IMR-90 (cell line): ENCODE measurements at regions not wholly inside any gene's neighbourhood (a gene's known extent, or its start where the extent isn't known, plus 50 kb on each side); places are given as distances from the start of the nearest gene placed in this dataset.

Experiments used
- ATAC-seq: fragments of 200-7000 bp; cut with Tn5 transposase; 2 replicates; pipeline ENCODE4 v1.9.1; 2020; ENCODE audit warnings: low read depth, mild to moderate bottlenecking, moderate library complexity
- BruUV-seq: library from RNA; stranded (reverse); fragments of 400-500 nt; replicated peaks from 2 replicates; lab custom pipeline; 2021; lab: Mats Ljungman, UMichigan
- CTCF ChIA-PET: fragments of 300-600 bp; formaldehyde crosslinking; extraction: SDS; loops from one replicate; lab custom pipeline; 2021; ENCODE audit warnings: antibody characterized with exemption; lab: Yijun Ruan, JAX
- POLR2A ChIA-PET: fragments of 300-600 bp; sonication (Branson Sonifier 250); formaldehyde crosslinking; loops from one replicate; lab custom pipeline; 2022; ENCODE audit warnings: antibody characterized with exemption; ENCODE audit not compliant: unreplicated experiment; lab: Charles Lee
- DNase-seq: peaks from one replicate; pipeline ENCODE4 v3.0.0; 2013
- H2AFZ ChIP-seq: replicated peaks from 2 replicates; pipeline ENCODE3; 2013; ENCODE audit warnings: low read length, mild to moderate bottlenecking; ENCODE audit not compliant: poor library complexity
- H2AK5ac ChIP-seq: 2 replicates; pipeline ENCODE4 v1.6.1; 2013; ENCODE audit warnings: low read depth, low read length, inconsistent platforms
- H2AK9ac ChIP-seq: replicated peaks from 2 replicates; pipeline ENCODE3; 2013; ENCODE audit warnings: mild to moderate bottlenecking, low read depth, low read length, moderate library complexity; ENCODE audit not compliant: poor library complexity
- H2BK120ac ChIP-seq: 2 replicates; pipeline ENCODE4 v1.6.1; 2013; ENCODE audit warnings: low read depth, low read length, inconsistent platforms
- H2BK15ac ChIP-seq: 3 replicates; pipeline ENCODE4 v1.6.1; 2013; ENCODE audit warnings: low read depth, low read length, inconsistent platforms
- H2BK20ac ChIP-seq: 2 replicates; pipeline ENCODE4 v1.6.1; 2013; ENCODE audit warnings: low read depth, mild to moderate bottlenecking, inconsistent platforms, low read length, moderate library complexity
- H2BK5ac ChIP-seq: 2 replicates; pipeline ENCODE4 v1.6.1; 2013; ENCODE audit warnings: mild to moderate bottlenecking, low read depth, low read length, inconsistent platforms; ENCODE audit not compliant: poor library complexity, severe bottlenecking
- H3K14ac ChIP-seq: replicated peaks from 2 replicates; pipeline ENCODE4 v1.6.1; 2013; ENCODE audit warnings: low read depth, low read length, inconsistent platforms
- H3K18ac ChIP-seq: 2 replicates; pipeline ENCODE4 v1.6.1; 2013; ENCODE audit warnings: low read depth, low read length, control low read depth
- H3K23ac ChIP-seq: 2 replicates; pipeline ENCODE4 v1.6.1; 2013; ENCODE audit warnings: low read depth, low read length, inconsistent platforms
- H3K27ac ChIP-seq: 2 replicates; pipeline ENCODE4 v1.5.1; 2013; ENCODE audit warnings: mild to moderate bottlenecking, control low read depth, low read length; ENCODE audit not compliant: insufficient read depth
- H3K27me3 ChIP-seq: 2 replicates; pipeline ENCODE4 v1.6.1; 2013; ENCODE audit warnings: low read length; ENCODE audit not compliant: control insufficient read depth, insufficient read depth
- H3K36me3 ChIP-seq: 2 replicates; pipeline ENCODE4 v1.6.1; 2013; ENCODE audit warnings: low read length, mixed read lengths; ENCODE audit not compliant: control insufficient read depth, insufficient read depth
- H3K4ac ChIP-seq: 2 replicates; pipeline ENCODE4 v1.6.1; 2013; ENCODE audit warnings: low read depth, low read length, inconsistent platforms
- H3K4me1 ChIP-seq: 2 replicates; pipeline ENCODE4 v1.6.1; 2013; ENCODE audit warnings: low read length, mixed read lengths; ENCODE audit not compliant: control insufficient read depth, insufficient read depth
- H3K4me2 ChIP-seq: 2 replicates; pipeline ENCODE4 v1.6.1; 2013; ENCODE audit warnings: low read depth, mild to moderate bottlenecking, control low read depth, low read length, moderate library complexity
- H3K4me3 ChIP-seq: 2 replicates; pipeline ENCODE4 v1.5.1; 2013; ENCODE audit warnings: low read depth, mild to moderate bottlenecking, control low read depth, low read length, moderate library complexity; ENCODE audit not compliant: insufficient read depth
- H3K56ac ChIP-seq: 2 replicates; pipeline ENCODE4 v1.6.1; 2013; ENCODE audit warnings: low read length, inconsistent platforms; ENCODE audit not compliant: insufficient read depth; ENCODE audit errors: extremely low read depth
- H3K79me1 ChIP-seq, 2 experiments: 2 replicates each; pipeline ENCODE4 v1.6.1; 2013; ENCODE audit warnings: low read length in 2 of 2, inconsistent platforms in 1 of 2, low read depth in 1 of 2
- H3K9ac ChIP-seq: 2 replicates; pipeline ENCODE4 v1.6.1; 2013; ENCODE audit warnings: low read depth, low read length, control low read depth
- H3K9me1 ChIP-seq: 2 replicates; pipeline ENCODE4 v1.6.1; 2013; ENCODE audit warnings: low read length, inconsistent platforms; ENCODE audit not compliant: insufficient read depth
- H3K9me3 ChIP-seq: 2 replicates; pipeline ENCODE4 v1.6.1; 2013; ENCODE audit warnings: low read length; ENCODE audit not compliant: control insufficient read depth, insufficient read depth
- H4K20me1 ChIP-seq: 2 replicates; pipeline ENCODE4 v1.6.1; 2013; ENCODE audit warnings: low read length, inconsistent platforms; ENCODE audit not compliant: insufficient read depth
- H4K5ac ChIP-seq: 2 replicates; pipeline ENCODE4 v1.6.1; 2013; ENCODE audit warnings: mild to moderate bottlenecking, low read depth, low read length, control low read depth
- H4K8ac ChIP-seq, 2 experiments: 2 replicates each; pipeline ENCODE4 v1.6.1; 2013; ENCODE audit warnings: low read depth in 2 of 2, low read length in 2 of 2, control low read depth in 1 of 2, inconsistent platforms in 1 of 2
- H4K91ac ChIP-seq: 2 replicates; pipeline ENCODE4 v1.6.1; 2013; ENCODE audit warnings: low read depth, low read length, inconsistent platforms; ENCODE audit not compliant: insufficient read depth
- BHLHE40 ChIP-seq: fragments of 150-350 bp; IDR thresholded peaks from 2 replicates; pipeline ENCODE4 v1.6.1; 2016; ENCODE audit warnings: mild to moderate bottlenecking, low read depth, low read length
- CEBPB ChIP-seq: IDR thresholded peaks from 2 replicates; pipeline ENCODE4 v1.6.1; 2012; ENCODE audit warnings: low read depth, low read length, improper control_type of control experiment
- CHD1 ChIP-seq: IDR thresholded peaks from 2 replicates; pipeline ENCODE4 v1.6.1; 2012; ENCODE audit warnings: low read depth, low read length, improper control_type of control experiment
- FOS ChIP-seq: fragments of 150-350 bp; IDR thresholded peaks from 2 replicates; pipeline ENCODE4 v1.6.1; 2016; ENCODE audit warnings: low read depth, low read length
- MXI1 ChIP-seq: IDR thresholded peaks from 2 replicates; pipeline ENCODE4 v1.6.1; 2012; ENCODE audit warnings: low read depth, mild to moderate bottlenecking, low read length, moderate library complexity, borderline replicate concordance
- NFE2L2 ChIP-seq: fragments of 150-350 bp; IDR thresholded peaks from 2 replicates; pipeline ENCODE4 v1.6.1; 2016; ENCODE audit warnings: low read depth, mild to moderate bottlenecking, low read length
- RCOR1 ChIP-seq: IDR thresholded peaks from 2 replicates; pipeline ENCODE4 v1.6.1; 2012; ENCODE audit warnings: mild to moderate bottlenecking, low read length, improper control_type of control experiment; ENCODE audit not compliant: insufficient replicate concordance
- RFX5 ChIP-seq: IDR thresholded peaks from 2 replicates; pipeline ENCODE4 v1.8.0; 2012; ENCODE audit warnings: low read depth, mild to moderate bottlenecking, low read length, moderate library complexity
- SMC3 ChIP-seq: fragments of 150-350 bp; IDR thresholded peaks from 2 replicates; pipeline ENCODE4 v1.6.1; 2016; ENCODE audit warnings: low read depth, mild to moderate bottlenecking, antibody characterized with exemption, low read length, moderate library complexity
- WGBS, 2 experiments: methylation state at CpG; one replicate each; pipeline versions ENCODE4 v1.1.5 to v1.1.7; 2013; ENCODE audit warnings: missing lambda C conversion rate in 2 of 2; ENCODE audit not compliant: insufficient read length in 1 of 2; ENCODE audit errors: extremely low coverage in 2 of 2; 5-methylcytosine and 5-hydroxymethylcytosine counted together
- dilution Hi-C: fragments of 300-500 bp; cut with HindIII; formaldehyde crosslinking; loops from one replicate; pipeline ENCODE4 v1.14.3; 2018; ENCODE audit warnings: low sequenced_read_pairs; ENCODE audit not compliant: unreplicated experiment
- in situ Hi-C: fragments of 300-500 bp; cut with MboI; formaldehyde crosslinking; loops from 3 replicates; pipeline ENCODE4 v1.14.3; 2019; ENCODE audit warnings: low sequenced_read_pairs, inconsistent platforms, mixed read lengths
- intact Hi-C: fragments of 100-400 bp; cut with micrococcal nuclease; formaldehyde crosslinking; loops from 2 replicates; pipeline ENCODE4 v1.10.0; 2022
- TF ChIP-seq, protein P1 (sequence below): fragments of 150-350 bp; IDR thresholded peaks from 2 replicates; pipeline ENCODE4 v1.6.1; 2017; ENCODE audit warnings: mild to moderate bottlenecking, antibody characterized with exemption, low read length, low read depth
- TF ChIP-seq, protein P2 (sequence below): fragments of 150-350 bp; IDR thresholded peaks from 2 replicates; pipeline ENCODE4 v1.6.1; 2016; ENCODE audit warnings: low read depth, mild to moderate bottlenecking, low read length, moderate library complexity, borderline replicate concordance
- TF ChIP-seq, protein P3 (sequence below): conservative IDR thresholded peaks from 2 replicates; pipeline ENCODE4 v1.5.1; 2012; ENCODE audit warnings: mild to moderate bottlenecking, low read depth, low read length, improper control_type of control experiment

DNA sequence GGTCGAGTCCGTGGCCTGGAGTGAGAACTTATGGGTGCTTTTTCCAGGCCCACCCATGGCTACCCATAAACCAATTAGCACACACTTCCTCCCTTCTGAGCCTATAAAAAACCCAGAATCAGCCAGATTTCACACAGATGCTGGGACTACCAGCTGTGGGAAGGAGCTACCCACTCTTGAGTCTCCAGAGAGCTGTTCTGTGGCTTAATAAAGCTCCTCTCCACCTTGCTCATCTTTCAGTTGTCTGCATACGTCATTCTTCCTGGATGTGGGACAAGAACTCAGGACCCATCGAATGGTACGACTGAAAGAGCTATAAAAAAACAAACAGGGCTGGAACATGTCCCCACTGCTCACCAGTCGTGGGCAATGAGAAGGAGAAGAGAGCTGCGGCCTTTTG is 555.4 kb upstream of the CCDC54 start:
- ChIA-PET POLR2A (no interaction called here), CTCF (no interaction called here)
- WGBS, 2 experiments = 84% methylated on average over 5 of the region's 7 CpGs; no CpG with 5 or more reads in 1 of the 2 experiments
- Histone ChIP-seq H3K27ac (no peak overlapping the region), H2AK5ac (no peak overlapping the region), H2AFZ (no peak overlapping the region), H4K91ac (no peak overlapping the region), H3K79me1 (no peaks in the 10 kb centered on the region), H3K56ac (no peak overlapping the region), H3K4me3 (no peak overlapping the region), H3K23ac (no peak overlapping the region), H2AK9ac (no peak overlapping the region), H3K27me3 (no peaks in the 10 kb centered on the region), H3K9me3 (no peaks in the 10 kb centered on the region), H3K4ac (no peak overlapping the region), H3K4me2 (no peak overlapping the region), H3K36me3 (no peaks in the 10 kb centered on the region), H3K9ac (no peak overlapping the region), H3K14ac (no peak overlapping the region), H3K4me1 (peaks cover 4% of the 10 kb centered on the region; the same call in 1 of the 2 replicates), H3K18ac (no peak overlapping the region), H2BK15ac (no peak overlapping the region), H2BK5ac (no peak overlapping the region), H4K5ac (no peak overlapping the region), H2BK20ac (no peak overlapping the region), H2BK120ac (no peak overlapping the region), H4K8ac (no peak overlapping the region), H3K9me1 (no peaks in the 10 kb centered on the region), H4K20me1 (no peaks in the 10 kb centered on the region)
- TF ChIP-seq, protein P1, sequence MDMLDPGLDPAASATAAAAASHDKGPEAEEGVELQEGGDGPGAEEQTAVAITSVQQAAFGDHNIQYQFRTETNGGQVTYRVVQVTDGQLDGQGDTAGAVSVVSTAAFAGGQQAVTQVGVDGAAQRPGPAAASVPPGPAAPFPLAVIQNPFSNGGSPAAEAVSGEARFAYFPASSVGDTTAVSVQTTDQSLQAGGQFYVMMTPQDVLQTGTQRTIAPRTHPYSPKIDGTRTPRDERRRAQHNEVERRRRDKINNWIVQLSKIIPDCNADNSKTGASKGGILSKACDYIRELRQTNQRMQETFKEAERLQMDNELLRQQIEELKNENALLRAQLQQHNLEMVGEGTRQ = no peak
- TF ChIP-seq FOS = no peak
- no peak for TF ChIP-seq SMC3
- TF ChIP-seq, protein P2, sequence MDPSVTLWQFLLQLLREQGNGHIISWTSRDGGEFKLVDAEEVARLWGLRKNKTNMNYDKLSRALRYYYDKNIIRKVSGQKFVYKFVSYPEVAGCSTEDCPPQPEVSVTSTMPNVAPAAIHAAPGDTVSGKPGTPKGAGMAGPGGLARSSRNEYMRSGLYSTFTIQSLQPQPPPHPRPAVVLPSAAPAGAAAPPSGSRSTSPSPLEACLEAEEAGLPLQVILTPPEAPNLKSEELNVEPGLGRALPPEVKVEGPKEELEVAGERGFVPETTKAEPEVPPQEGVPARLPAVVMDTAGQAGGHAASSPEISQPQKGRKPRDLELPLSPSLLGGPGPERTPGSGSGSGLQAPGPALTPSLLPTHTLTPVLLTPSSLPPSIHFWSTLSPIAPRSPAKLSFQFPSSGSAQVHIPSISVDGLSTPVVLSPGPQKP = no peak
- no peak for TF ChIP-seq BHLHE40
- TF ChIP-seq RFX5 = no peak
- TF ChIP-seq MXI1 = no peak
- no peak for TF ChIP-seq NFE2L2
- TF ChIP-seq, protein P3, sequence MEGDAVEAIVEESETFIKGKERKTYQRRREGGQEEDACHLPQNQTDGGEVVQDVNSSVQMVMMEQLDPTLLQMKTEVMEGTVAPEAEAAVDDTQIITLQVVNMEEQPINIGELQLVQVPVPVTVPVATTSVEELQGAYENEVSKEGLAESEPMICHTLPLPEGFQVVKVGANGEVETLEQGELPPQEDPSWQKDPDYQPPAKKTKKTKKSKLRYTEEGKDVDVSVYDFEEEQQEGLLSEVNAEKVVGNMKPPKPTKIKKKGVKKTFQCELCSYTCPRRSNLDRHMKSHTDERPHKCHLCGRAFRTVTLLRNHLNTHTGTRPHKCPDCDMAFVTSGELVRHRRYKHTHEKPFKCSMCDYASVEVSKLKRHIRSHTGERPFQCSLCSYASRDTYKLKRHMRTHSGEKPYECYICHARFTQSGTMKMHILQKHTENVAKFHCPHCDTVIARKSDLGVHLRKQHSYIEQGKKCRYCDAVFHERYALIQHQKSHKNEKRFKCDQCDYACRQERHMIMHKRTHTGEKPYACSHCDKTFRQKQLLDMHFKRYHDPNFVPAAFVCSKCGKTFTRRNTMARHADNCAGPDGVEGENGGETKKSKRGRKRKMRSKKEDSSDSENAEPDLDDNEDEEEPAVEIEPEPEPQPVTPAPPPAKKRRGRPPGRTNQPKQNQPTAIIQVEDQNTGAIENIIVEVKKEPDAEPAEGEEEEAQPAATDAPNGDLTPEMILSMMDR = no peak
- no peak for TF ChIP-seq CHD1
- TF ChIP-seq RCOR1 = no peak
- TF ChIP-seq CEBPB = no peak
- no peak for DNase-seq
- dilution Hi-C loops (no loop called here), in situ Hi-C loops (no loop called here), intact Hi-C loops (no loop called here)
- no TSS peak for BruUV-seq
- ATAC-seq = no peak
